ENCODE measurements at regions not wholly inside any gene's neighbourhood (a gene's known extent, or its start where the extent isn't known, plus 50 kb on each side); places are given as distances from the start of the nearest gene placed in this dataset.

GRCh38 chr5:173486355-173487225, 129.9 kb downstream of the BOD1 start:
- no peak for TF ChIP-seq CTCF (IDR thresholded peaks at IDR 0.05)
- no peak for TF ChIP-seq POLR2A (IDR thresholded peaks at IDR 0.05)
